ENCODE measurements at regions not wholly inside any gene's neighbourhood (a gene's known extent, or its start where the extent isn't known, plus 50 kb on each side); places are given as distances from the start of the nearest gene placed in this dataset.
"Not testable (repeated sequence)": the region's sequence is repeated elsewhere in the genome, so short reads cannot be mapped to it uniquely, and the experiment has no call there.

- no peak overlapping the region for H3K4me3 ChIP-seq
- DNase-seq: no peak
- no peaks in the 10 kb centered on the region for H3K9me3 ChIP-seq
- TF ChIP-seq POLR2A (IDR thresholded peaks at IDR 0.05): no peak
- TF ChIP-seq, protein P1, sequence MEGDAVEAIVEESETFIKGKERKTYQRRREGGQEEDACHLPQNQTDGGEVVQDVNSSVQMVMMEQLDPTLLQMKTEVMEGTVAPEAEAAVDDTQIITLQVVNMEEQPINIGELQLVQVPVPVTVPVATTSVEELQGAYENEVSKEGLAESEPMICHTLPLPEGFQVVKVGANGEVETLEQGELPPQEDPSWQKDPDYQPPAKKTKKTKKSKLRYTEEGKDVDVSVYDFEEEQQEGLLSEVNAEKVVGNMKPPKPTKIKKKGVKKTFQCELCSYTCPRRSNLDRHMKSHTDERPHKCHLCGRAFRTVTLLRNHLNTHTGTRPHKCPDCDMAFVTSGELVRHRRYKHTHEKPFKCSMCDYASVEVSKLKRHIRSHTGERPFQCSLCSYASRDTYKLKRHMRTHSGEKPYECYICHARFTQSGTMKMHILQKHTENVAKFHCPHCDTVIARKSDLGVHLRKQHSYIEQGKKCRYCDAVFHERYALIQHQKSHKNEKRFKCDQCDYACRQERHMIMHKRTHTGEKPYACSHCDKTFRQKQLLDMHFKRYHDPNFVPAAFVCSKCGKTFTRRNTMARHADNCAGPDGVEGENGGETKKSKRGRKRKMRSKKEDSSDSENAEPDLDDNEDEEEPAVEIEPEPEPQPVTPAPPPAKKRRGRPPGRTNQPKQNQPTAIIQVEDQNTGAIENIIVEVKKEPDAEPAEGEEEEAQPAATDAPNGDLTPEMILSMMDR (IDR thresholded peaks at IDR 0.05): no peak
- no peaks in the 10 kb centered on the region for H3K27me3 ChIP-seq
- no peak overlapping the region for H3K27ac ChIP-seq
- no peaks in the 10 kb centered on the region for H3K4me1 ChIP-seq
- H3K36me3 ChIP-seq: no peaks in the 10 kb centered on the region
Measured at GRCh38 chr7:29626730-29627129, 63.1 kb downstream of the PRR15 start.

GRCh38 chr7:29627631-29628030 lies 64.0 kb downstream of the PRR15 start:
- Histone ChIP-seq H3K9me3 (no peaks in the 10 kb centered on the region), H3K36me3 (no peaks in the 10 kb centered on the region), H3K4me1 (no peaks in the 10 kb centered on the region), H3K4me3 (no peak overlapping the region), H3K27me3 (no peaks in the 10 kb centered on the region), H3K27ac (no peak overlapping the region)
- no peak for TF ChIP-seq POLR2A (IDR thresholded peaks at IDR 0.05)
- TF ChIP-seq, protein P1 (IDR thresholded peaks at IDR 0.05): no peak
- DNase-seq: no peak

DNA sequence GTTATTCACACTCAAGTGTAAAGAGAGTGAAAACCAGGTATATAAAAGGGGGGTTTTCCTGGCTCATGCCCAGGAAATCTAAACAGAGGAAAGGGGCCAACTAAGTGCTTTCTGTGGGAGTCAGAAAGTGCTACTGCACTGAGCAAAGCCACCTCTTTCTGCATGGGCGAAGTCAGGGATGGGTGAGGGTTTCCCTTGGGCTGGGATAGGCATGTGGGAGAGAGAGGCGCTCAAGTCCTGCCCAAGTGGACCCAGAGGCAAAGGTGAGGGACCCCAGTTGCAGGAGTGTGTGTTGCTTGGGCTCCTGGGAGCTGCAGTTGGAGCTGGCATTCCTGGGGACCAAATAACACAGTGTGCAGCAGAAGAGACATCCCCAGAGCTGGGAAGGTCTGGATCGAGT lies 65.9 kb downstream of the PRR15 start:
- Histone ChIP-seq H3K4me1 (no peaks in the 10 kb centered on the region), H3K36me3 (no peaks in the 10 kb centered on the region), H3K27me3 (no peaks in the 10 kb centered on the region), H3K4me3 (no peak overlapping the region), H3K9me3 (no peaks in the 10 kb centered on the region), H3K27ac (no peak overlapping the region)
- no peak for DNase-seq
- no peak for TF ChIP-seq POLR2A (IDR thresholded peaks at IDR 0.05)
- TF ChIP-seq, protein P1 (IDR thresholded peaks at IDR 0.05): no peak

GRCh38 chr7:29635067-29636008 lies 71.7 kb downstream of the PRR15 start:
- not testable (repeated sequence) for H3K27ac ChIP-seq, H3K4me3 ChIP-seq, H3K36me3 ChIP-seq, H3K4me1 ChIP-seq, H3K9me3 ChIP-seq, H3K27me3 ChIP-seq
- TF ChIP-seq, protein P1 (IDR thresholded peaks at IDR 0.05): peak in 3 of 6 experiments; percentile 28 to 62 (median 42)
- peak in 1 of 3 donors; percentile 57 for DNase-seq

DNA sequence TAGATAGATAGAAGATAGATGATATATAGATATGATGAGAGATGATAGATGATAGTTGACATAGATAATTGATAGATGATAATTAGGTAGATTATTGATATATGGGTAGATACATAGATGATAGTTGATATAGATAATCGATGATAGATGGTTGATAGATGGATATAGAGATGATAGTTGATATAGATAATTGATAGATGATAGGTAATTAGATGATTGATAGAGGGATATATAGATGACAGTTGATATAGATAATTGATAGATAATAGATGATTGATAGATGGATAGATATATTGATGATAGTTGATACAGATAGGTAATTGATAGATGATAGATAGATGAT lies 72.3 kb downstream of the PRR15 start:
- no peak for DNase-seq
- Histone ChIP-seq H3K27me3 (no peaks in the 10 kb centered on the region), H3K4me3 (no peak overlapping the region), H3K36me3 (no peaks in the 10 kb centered on the region), H3K4me1 (peaks cover 0 to 9% (median 0%) of the 10 kb centered on the region in 4 donors), H3K9me3 (no peaks in the 10 kb centered on the region), H3K27ac (no peak overlapping the region)
- TF ChIP-seq POLR2A (IDR thresholded peaks at IDR 0.05): no peak
- TF ChIP-seq, protein P1 (IDR thresholded peaks at IDR 0.05): no peak

Measured in Peyer's patch (tissue), 4 donors.